ENCODE measurements at regions not wholly inside any gene's neighbourhood (a gene's known extent, or its start where the extent isn't known, plus 50 kb on each side); places are given as distances from the start of the nearest gene placed in this dataset.

DNA sequence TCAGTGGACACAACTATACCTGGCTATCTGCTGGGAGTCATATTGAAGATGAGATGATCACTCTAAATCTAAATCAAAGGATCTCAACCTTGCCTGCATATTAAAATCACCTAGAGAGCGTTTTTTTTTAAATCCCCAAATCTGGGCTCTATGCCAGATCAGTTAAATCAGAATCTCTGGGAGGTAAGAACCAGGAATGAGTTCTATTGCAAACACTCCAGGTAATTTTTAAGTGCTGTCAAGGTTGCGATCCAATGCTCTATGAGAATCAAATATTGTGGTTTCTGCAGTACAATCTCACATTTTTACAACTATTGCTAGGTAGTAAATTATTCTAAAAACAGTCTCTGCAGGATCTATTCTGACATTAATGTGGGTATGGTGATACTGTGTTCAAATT lies 202.3 kb upstream of the OR13F1 start:
- Mint-ChIP-seq H3K4me1 (ENCODE audit: low read depth, unreplicated experiment) (peaks cover 2% of the 10 kb centered on the region), H3K27ac (ENCODE audit: unreplicated experiment) (no peak overlapping the region), H3K4me3 (ENCODE audit: unreplicated experiment) (no peak overlapping the region), H3K9me3 (ENCODE audit: unreplicated experiment) (peaks cover 3% of the 10 kb centered on the region), H3K27me3 (ENCODE audit: low read depth, unreplicated experiment) (no peaks in the 10 kb centered on the region), H3K36me3 (ENCODE audit: low read depth, unreplicated experiment) (no peaks in the 10 kb centered on the region)
- Histone ChIP-seq H3K36me3 (ENCODE audit: insufficient read depth, low read length) (no peaks in the 10 kb centered on the region), H3K27me3 (ENCODE audit: insufficient read depth, low read length) (no peaks in the 10 kb centered on the region), H3K9me3 (ENCODE audit: insufficient read depth, low read depth, low read length) (no peaks in the 10 kb centered on the region), H3K27ac (ENCODE audit: low read depth, low read length) (no peak overlapping the region), H4K20me1 (ENCODE audit: insufficient read depth, low read length) (no peaks in the 10 kb centered on the region), H3K4me3 (ENCODE audit: insufficient read depth, low read depth, low read length) (no peak overlapping the region), H2AFZ (ENCODE audit: low read depth, low read length) (no peak overlapping the region), H3K4me2 (ENCODE audit: low read length) (no peak overlapping the region), H3K9ac (ENCODE audit: low read length) (no peak overlapping the region), H3K79me2 (ENCODE audit: insufficient read depth, low read length) (no peaks in the 10 kb centered on the region), H3K4me1 (ENCODE audit: insufficient read depth, low read length) (no peaks in the 10 kb centered on the region)
- DNase-seq (ENCODE audit: low read depth) (no peak), FAIRE-seq (no peak)
- no peak for TF ChIP-seq EZH2 (IDR thresholded peaks at IDR 0.05; ENCODE audit: insufficient read depth, low read length)
- TF ChIP-seq, protein P1, sequence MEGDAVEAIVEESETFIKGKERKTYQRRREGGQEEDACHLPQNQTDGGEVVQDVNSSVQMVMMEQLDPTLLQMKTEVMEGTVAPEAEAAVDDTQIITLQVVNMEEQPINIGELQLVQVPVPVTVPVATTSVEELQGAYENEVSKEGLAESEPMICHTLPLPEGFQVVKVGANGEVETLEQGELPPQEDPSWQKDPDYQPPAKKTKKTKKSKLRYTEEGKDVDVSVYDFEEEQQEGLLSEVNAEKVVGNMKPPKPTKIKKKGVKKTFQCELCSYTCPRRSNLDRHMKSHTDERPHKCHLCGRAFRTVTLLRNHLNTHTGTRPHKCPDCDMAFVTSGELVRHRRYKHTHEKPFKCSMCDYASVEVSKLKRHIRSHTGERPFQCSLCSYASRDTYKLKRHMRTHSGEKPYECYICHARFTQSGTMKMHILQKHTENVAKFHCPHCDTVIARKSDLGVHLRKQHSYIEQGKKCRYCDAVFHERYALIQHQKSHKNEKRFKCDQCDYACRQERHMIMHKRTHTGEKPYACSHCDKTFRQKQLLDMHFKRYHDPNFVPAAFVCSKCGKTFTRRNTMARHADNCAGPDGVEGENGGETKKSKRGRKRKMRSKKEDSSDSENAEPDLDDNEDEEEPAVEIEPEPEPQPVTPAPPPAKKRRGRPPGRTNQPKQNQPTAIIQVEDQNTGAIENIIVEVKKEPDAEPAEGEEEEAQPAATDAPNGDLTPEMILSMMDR (IDR thresholded peaks at IDR 0.05; ENCODE audit: insufficient read depth, low read depth, low read length) = no peak

DNA sequence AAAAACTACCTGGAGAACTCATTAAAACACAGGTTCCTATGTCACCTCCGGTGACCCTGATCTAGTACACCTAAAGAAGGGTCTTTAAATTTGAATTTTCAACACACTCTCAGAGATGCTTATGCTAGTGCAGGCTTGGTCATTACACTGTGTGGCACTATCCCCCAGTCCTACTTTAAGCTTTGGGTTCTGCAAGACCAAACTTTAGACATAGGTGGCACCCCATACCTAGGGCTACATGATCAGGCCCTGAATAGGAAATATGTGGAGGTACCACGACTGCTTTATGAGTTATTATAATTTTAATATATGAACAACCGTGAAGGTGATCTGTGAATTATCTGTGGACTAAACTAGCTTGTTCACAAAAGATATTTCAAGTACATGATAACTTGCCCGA lies 201.3 kb upstream of the OR13F1 start:
- Histone ChIP-seq H3K4me1 (ENCODE audit: insufficient read depth, low read length) (no peaks in the 10 kb centered on the region), H4K20me1 (ENCODE audit: insufficient read depth, low read length) (no peaks in the 10 kb centered on the region), H3K4me2 (ENCODE audit: low read length) (no peak overlapping the region), H3K36me3 (ENCODE audit: insufficient read depth, low read length) (no peaks in the 10 kb centered on the region), H3K9me3 (ENCODE audit: insufficient read depth, low read depth, low read length) (no peaks in the 10 kb centered on the region), H2AFZ (ENCODE audit: low read depth, low read length) (no peak overlapping the region), H3K79me2 (ENCODE audit: insufficient read depth, low read length) (no peaks in the 10 kb centered on the region), H3K4me3 (ENCODE audit: insufficient read depth, low read depth, low read length) (no peak overlapping the region), H3K27ac (ENCODE audit: low read depth, low read length) (no peak overlapping the region), H3K27me3 (ENCODE audit: insufficient read depth, low read length) (no peaks in the 10 kb centered on the region), H3K9ac (ENCODE audit: low read length) (no peak overlapping the region)
- Mint-ChIP-seq H3K36me3 (ENCODE audit: low read depth, unreplicated experiment) (no peaks in the 10 kb centered on the region), H3K4me1 (ENCODE audit: low read depth, unreplicated experiment) (peaks cover 2% of the 10 kb centered on the region), H3K4me3 (ENCODE audit: unreplicated experiment) (no peak overlapping the region), H3K9me3 (ENCODE audit: unreplicated experiment) (peaks cover 3% of the 10 kb centered on the region), H3K27ac (ENCODE audit: unreplicated experiment) (no peak overlapping the region), H3K27me3 (ENCODE audit: low read depth, unreplicated experiment) (no peaks in the 10 kb centered on the region)
- no peak for DNase-seq (ENCODE audit: low read depth)
- TF ChIP-seq EZH2 (IDR thresholded peaks at IDR 0.05; ENCODE audit: insufficient read depth, low read length) = no peak
- TF ChIP-seq, protein P1 (IDR thresholded peaks at IDR 0.05; ENCODE audit: insufficient read depth, low read depth, low read length) = no peak
- no peak for FAIRE-seq

DNA sequence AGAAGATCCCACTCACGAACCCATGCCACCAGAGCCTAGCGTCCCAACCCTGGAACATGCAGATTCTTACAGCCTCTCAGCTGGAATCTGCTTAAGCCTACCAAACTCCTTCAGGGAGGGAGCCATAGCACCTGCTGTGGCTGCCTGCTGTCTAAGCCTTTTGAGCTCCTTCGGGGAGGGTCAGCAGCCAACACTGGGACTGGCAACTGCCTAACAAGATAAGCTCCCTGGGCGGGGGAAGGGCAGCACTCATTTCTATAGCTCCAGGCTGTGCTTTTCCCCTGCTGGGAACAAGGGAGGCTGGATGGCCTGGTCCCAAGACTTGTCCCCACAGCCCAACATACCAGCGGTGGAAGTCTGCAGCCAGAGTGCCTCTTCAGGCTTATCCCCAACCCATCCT lies 199.1 kb upstream of the OR13F1 start:
- no peaks in the 10 kb centered on the region for H3K27me3 ChIP-seq (ENCODE audit: insufficient read depth, low read length)
- no peak overlapping the region for H2AFZ ChIP-seq (ENCODE audit: low read depth, low read length)
- no peaks in the 10 kb centered on the region for H3K4me1 ChIP-seq (ENCODE audit: insufficient read depth, low read length)
- no peak overlapping the region for H3K27ac ChIP-seq (ENCODE audit: low read depth, low read length)
- no peaks in the 10 kb centered on the region for H3K9me3 Mint-ChIP-seq (ENCODE audit: unreplicated experiment)
- H3K9me3 ChIP-seq (ENCODE audit: insufficient read depth, low read depth, low read length) = no peaks in the 10 kb centered on the region
- H3K27ac Mint-ChIP-seq (ENCODE audit: unreplicated experiment) = no peak overlapping the region
- no peak overlapping the region for H3K4me2 ChIP-seq (ENCODE audit: low read length)
- H3K79me2 ChIP-seq (ENCODE audit: insufficient read depth, low read length) = no peaks in the 10 kb centered on the region
- no peak overlapping the region for H3K9ac ChIP-seq (ENCODE audit: low read length)
- H3K36me3 Mint-ChIP-seq (ENCODE audit: low read depth, unreplicated experiment) = no peaks in the 10 kb centered on the region
- H3K4me3 Mint-ChIP-seq (ENCODE audit: unreplicated experiment) = no peak overlapping the region
- H3K27me3 Mint-ChIP-seq (ENCODE audit: low read depth, unreplicated experiment) = no peaks in the 10 kb centered on the region
- no peak overlapping the region for H3K4me3 ChIP-seq (ENCODE audit: insufficient read depth, low read depth, low read length)
- H3K36me3 ChIP-seq (ENCODE audit: insufficient read depth, low read length) = no peaks in the 10 kb centered on the region
- peaks cover 2% of the 10 kb centered on the region for H3K4me1 Mint-ChIP-seq (ENCODE audit: low read depth, unreplicated experiment)
- TF ChIP-seq, protein P1 (IDR thresholded peaks at IDR 0.05; ENCODE audit: insufficient read depth, low read depth, low read length) = no peak
- TF ChIP-seq EZH2 (IDR thresholded peaks at IDR 0.05; ENCODE audit: insufficient read depth, low read length) = no peak
- DNase-seq (ENCODE audit: low read depth) = no peak
- FAIRE-seq = no peak
- no peaks in the 10 kb centered on the region for H4K20me1 ChIP-seq (ENCODE audit: insufficient read depth, low read length)
